MM.1S (cell line): ENCODE measurements at regions not wholly inside any gene's neighbourhood (a gene's known extent, or its start where the extent isn't known, plus 50 kb on each side); places are given as distances from the start of the nearest gene placed in this dataset.

ENCODE experiments used
- CTCF ChIP-seq: fragments of 300-600 bp; sonication (generic); IDR thresholded peaks from 2 replicates; pipeline ENCODE4 v1.5.1; 2016; ENCODE audit warnings: antibody characterized with exemption, low read length, mixed read lengths
- EZH2phosphoT487 ChIP-seq: fragments of 300-600 bp; sonication (generic); IDR thresholded peaks from 2 replicates; pipeline ENCODE4 v1.6.1; 2018; ENCODE audit warnings: antibody characterized with exemption, low read length

- TF ChIP-seq CTCF (no peak), EZH2phosphoT487 (no peak)
These were observed 572.1 kb upstream of the IGFBP7 start for GRCh38 chr4:57682275-57682674.
